GM23338 (cell line): ENCODE measurements at regions not wholly inside any gene's neighbourhood (a gene's known extent, or its start where the extent isn't known, plus 50 kb on each side); places are given as distances from the start of the nearest gene placed in this dataset.
A peak's percentile ranks its signal among the peaks of the same experiment; 100 is the strongest.

Source experiments
- ATAC-seq: fragments of 200-7000 bp; cut with Tn5 transposase; 3 replicates; pipeline ENCODE4 v1.9.1; 2020
- DNase-seq: peaks from one replicate; pipeline ENCODE4 v3.0.0-alpha.2; 2015; ENCODE audit warnings: low spot score
- H2AFZ ChIP-seq: fragments of 200-600 bp; sonication (generic); 2 replicates; pipeline ENCODE4 v1.8.0; 2016; ENCODE audit warnings: antibody characterized with exemption, mild to moderate bottlenecking, moderate library complexity
- H3F3A ChIP-seq: fragments of 200-600 bp; sonication (generic); replicated peaks from 2 replicates; pipeline ENCODE4 v1.8.0; 2017; ENCODE audit warnings: antibody characterized with exemption, mixed run types, low read depth
- H3K27ac ChIP-seq: fragments of 200-600 bp; sonication (generic); 2 replicates; pipeline ENCODE4 v1.6.1; 2016; ENCODE audit warnings: low read depth
- H3K27me3 ChIP-seq: fragments of 200-600 bp; sonication (generic); 2 replicates; pipeline ENCODE4 v1.8.0; 2016; ENCODE audit warnings: mild to moderate bottlenecking, mixed run types, moderate library complexity; ENCODE audit not compliant: insufficient read depth
- H3K36me3 ChIP-seq: fragments of 200-600 bp; sonication (generic); 2 replicates; pipeline ENCODE4 v1.8.0; 2016; ENCODE audit warnings: mild to moderate bottlenecking; ENCODE audit not compliant: insufficient read depth
- H3K4me1 ChIP-seq: fragments of 200-600 bp; sonication (generic); 2 replicates; pipeline ENCODE4 v1.8.0; 2016; ENCODE audit warnings: mild to moderate bottlenecking, moderate library complexity; ENCODE audit not compliant: insufficient read depth
- H3K4me2 ChIP-seq: fragments of 200-600 bp; sonication (generic); 2 replicates; pipeline ENCODE4 v1.7.1; 2017; ENCODE audit warnings: mixed run types
- H3K4me3 ChIP-seq: fragments of 200-600 bp; sonication (generic); 2 replicates; pipeline ENCODE4 v1.6.1; 2016; ENCODE audit warnings: mixed run types
- H3K79me2 ChIP-seq: fragments of 200-600 bp; sonication (generic); replicated peaks from 2 replicates; pipeline ENCODE4 v1.8.0; 2017; ENCODE audit warnings: mild to moderate bottlenecking; ENCODE audit not compliant: insufficient read depth
- H3K9me2 ChIP-seq: fragments of 200-600 bp; sonication (generic); 2 replicates; pipeline ENCODE4 v1.8.0; 2017; ENCODE audit not compliant: insufficient read depth
- H4K20me1 ChIP-seq: fragments of 200-600 bp; sonication (generic); replicated peaks from 2 replicates; pipeline ENCODE4 v1.8.0; 2017; ENCODE audit warnings: mild to moderate bottlenecking; ENCODE audit not compliant: insufficient read depth
- H3K27ac Mint-ChIP-seq: 2 replicates; pipeline ENCODE4 v1.8.0; 2020; ENCODE audit warnings: inconsistent platforms, mild to moderate bottlenecking, moderate library complexity, mixed read lengths
- H3K27me3 Mint-ChIP-seq: 3 replicates; pipeline ENCODE4 v1.8.0; 2022; ENCODE audit warnings: low read depth, mild to moderate bottlenecking, moderate library complexity, mixed read lengths, inconsistent platforms; ENCODE audit not compliant: insufficient read depth, poor library complexity
- H3K36me3 Mint-ChIP-seq: 3 replicates; pipeline ENCODE4 v1.8.0; 2021; ENCODE audit warnings: low read depth, mild to moderate bottlenecking, inconsistent platforms, moderate library complexity, mixed read lengths
- H3K4me1 Mint-ChIP-seq: 3 replicates; pipeline ENCODE4 v1.8.0; 2020; ENCODE audit warnings: mild to moderate bottlenecking, inconsistent platforms, mixed read lengths
- H3K4me3 Mint-ChIP-seq: 3 replicates; pipeline ENCODE4 v1.8.0; 2021; ENCODE audit warnings: moderate library complexity, mild to moderate bottlenecking, inconsistent platforms, mixed read lengths
- H3K9me3 Mint-ChIP-seq: 3 replicates; pipeline ENCODE4 v1.8.0; 2020; ENCODE audit warnings: moderate library complexity, mild to moderate bottlenecking, inconsistent platforms, mixed read lengths
- CTCF ChIP-seq, 2 experiments: fragments of 200-600 bp in 1 of 2; sonication (generic) in 1 of 2; conservative IDR thresholded peaks; 2 replicates each; pipeline versions ENCODE4 v1.5.1 to v1.6.1; 2016 to 2017; ENCODE audit warnings: antibody characterized with exemption in 2 of 2, low read depth in 2 of 2, mild to moderate bottlenecking in 2 of 2, moderate library complexity in 1 of 2
- EZH2phosphoT487 ChIP-seq: fragments of 200-600 bp; sonication (generic); IDR thresholded peaks from one replicate; pipeline ENCODE4 v1.8.1; 2018; ENCODE audit warnings: antibody characterized with exemption; ENCODE audit not compliant: unreplicated experiment
- JUNB ChIP-seq: IDR thresholded peaks from one replicate; pipeline ENCODE4 v1.6.1; 2016; ENCODE audit warnings: antibody characterized with exemption; ENCODE audit not compliant: unreplicated experiment
- ZNF114 ChIP-seq: fragments of 250-450 bp; sonication (Bioruptor Pico); IDR thresholded peaks from 2 replicates; pipeline ENCODE4 v1.5.0; 2020; ENCODE audit warnings: mild to moderate bottlenecking, moderate library complexity
- ZNF331 ChIP-seq: fragments of 250-450 bp; sonication (Bioruptor Pico); IDR thresholded peaks from 2 replicates; pipeline ENCODE4 v1.5.0; 2020; ENCODE audit warnings: low read depth, mild to moderate bottlenecking, moderate library complexity
- ZNF462 ChIP-seq: fragments of 250-450 bp; sonication (Bioruptor Pico); IDR thresholded peaks from 2 replicates; pipeline ENCODE4 v1.5.0; 2020; ENCODE audit warnings: mild to moderate bottlenecking, moderate library complexity

GRCh38 chr6:97726378-97726777 lies 443.4 kb upstream of the MMS22L start:
- no peak overlapping the region for H2AFZ ChIP-seq
- H3K9me2 ChIP-seq, result peaks cover 6% of the 10 kb centered on the region
- TF ChIP-seq ZNF462 (CRISPR knock-in tag), result no peak
- no peak for TF ChIP-seq EZH2phosphoT487
- no peak for TF ChIP-seq ZNF114 (CRISPR knock-in tag)
- no peak for TF ChIP-seq JUNB
- peak; percentile 67 to 90 for TF ChIP-seq CTCF (conservative IDR thresholded peaks at IDR 0.05; ENCODE audit: low read depth in 2 of 2)
- TF ChIP-seq ZNF331, result no peak
- no peaks in the 10 kb centered on the region for H3K36me3 Mint-ChIP-seq
- no peaks in the 10 kb centered on the region for H3K79me2 ChIP-seq
- H3K4me3 Mint-ChIP-seq, result no peak overlapping the region
- peak; percentile 70 for DNase-seq
- H3K4me1 Mint-ChIP-seq, result peaks cover 3% of the 10 kb centered on the region; the same call in 2 of the 3 replicates
- H3K27me3 ChIP-seq, result no peaks in the 10 kb centered on the region
- no peak overlapping the region for H3K27ac Mint-ChIP-seq
- H4K20me1 ChIP-seq, result no peaks in the 10 kb centered on the region
- H3K9me3 Mint-ChIP-seq, result no peaks in the 10 kb centered on the region
- peak; percentile 96 for ATAC-seq
- no peak overlapping the region for H3K27ac ChIP-seq
- no peaks in the 10 kb centered on the region for H3F3A ChIP-seq
- H3K4me3 ChIP-seq, result no peak overlapping the region
- H3K27me3 Mint-ChIP-seq, result no peaks in the 10 kb centered on the region
- no peaks in the 10 kb centered on the region for H3K36me3 ChIP-seq
- no peak overlapping the region for H3K4me2 ChIP-seq
- peaks cover 11% of the 10 kb centered on the region for H3K4me1 ChIP-seq
